ENCODE measurements at regions not wholly inside any gene's neighbourhood (a gene's known extent, or its start where the extent isn't known, plus 50 kb on each side); places are given as distances from the start of the nearest gene placed in this dataset.
A peak's percentile ranks its signal among the peaks of the same experiment; 100 is the strongest.

GRCh38 chr2:217714287-217714751 is 288.5 kb downstream of the TNS1 start:
- no peak overlapping the region for H3K9ac ChIP-seq (ENCODE audit: insufficient read depth in 1 of 2, low read length in 2 of 2)
- peak overlapping the region in 1 of 2 donors; percentile 16 for H3K27ac ChIP-seq (ENCODE audit: low read depth in 1 of 2, low read length in 1 of 2)
- no peaks in the 10 kb centered on the region for H3K36me3 ChIP-seq (ENCODE audit: control insufficient read depth in 4 of 4, insufficient read depth in 4 of 4, low read length in 4 of 4)
- peaks cover 0 to 11% (median 7%) of the 10 kb centered on the region in 5 donors for H3K4me1 ChIP-seq (ENCODE audit: control insufficient read depth in 5 of 5, insufficient read depth in 5 of 5, low read length in 5 of 5)
- ATAC-seq (ENCODE audit: insufficient read depth, low FRiP score) (peak; percentile 42), DNase-seq (peak in 2 of 3 donors; percentile 25 to 65)
- H3K4me3 ChIP-seq: no peak overlapping the region
- peaks cover 0 to 3% (median 0%) of the 10 kb centered on the region in 4 donors for H3K9me3 ChIP-seq (ENCODE audit: control insufficient read depth in 4 of 4, insufficient read depth in 3 of 4, low read length in 3 of 4)
- TF ChIP-seq CTCF (IDR thresholded peaks at IDR 0.05; ENCODE audit: control extremely low read depth, extremely low read depth): no peak
- WGBS, 2 donors: 32 to 43% methylated on average over 10 of the region's 10 CpGs
- no peaks in the 10 kb centered on the region for H3K27me3 ChIP-seq (ENCODE audit: control insufficient read depth in 3 of 3, insufficient read depth in 3 of 3, low read length in 2 of 3)

DNA sequence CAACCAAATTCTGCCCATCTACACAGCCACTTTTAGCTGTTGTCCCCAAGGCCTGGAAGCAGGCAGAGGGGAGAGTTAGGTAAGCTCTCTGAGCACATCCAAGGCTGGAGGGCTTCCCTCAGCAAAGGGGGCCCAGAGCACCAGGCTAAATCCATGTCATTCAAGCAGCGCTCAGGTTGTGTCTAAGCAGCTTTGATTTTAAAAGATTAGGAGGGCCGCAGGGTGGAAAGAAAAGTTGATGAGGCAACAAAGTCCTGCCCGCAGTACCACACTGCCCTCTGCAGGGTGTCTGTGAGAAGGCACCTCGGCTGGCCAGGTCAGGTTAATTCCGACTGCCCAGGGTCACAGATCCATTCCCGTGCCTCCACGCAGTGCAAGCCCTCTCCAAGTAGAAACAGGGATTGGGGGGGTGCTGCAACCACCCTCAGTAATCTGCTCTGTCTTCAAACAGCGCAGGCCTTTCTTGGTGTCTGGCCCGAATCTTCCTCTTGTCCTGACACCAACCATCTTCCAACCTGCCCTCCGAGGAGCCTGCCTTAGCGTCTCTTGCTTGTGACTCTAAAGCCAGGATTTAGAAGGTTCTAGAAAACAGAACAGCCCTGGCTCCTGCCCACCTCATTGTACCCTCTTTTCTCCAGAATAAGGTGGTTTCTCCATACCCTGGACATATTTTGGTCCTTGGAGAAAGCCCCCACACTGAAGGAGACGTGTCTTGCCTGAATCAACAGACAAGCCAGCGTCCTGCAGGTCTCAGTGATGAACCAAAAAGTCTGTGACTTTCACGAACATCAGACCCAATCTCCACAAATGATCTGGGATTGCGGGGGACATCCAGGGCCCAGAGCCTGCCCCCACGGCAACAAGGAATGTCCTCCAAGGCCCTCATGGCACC is 289.2 kb downstream of the TNS1 start:
- peak overlapping the region in 1 of 2 donors; percentile 15 for H3K27ac ChIP-seq (ENCODE audit: low read depth in 1 of 2, low read length in 1 of 2)
- H3K4me1 ChIP-seq (ENCODE audit: control insufficient read depth in 5 of 5, insufficient read depth in 5 of 5, low read length in 5 of 5): peaks cover 0 to 11% (median 7%) of the 10 kb centered on the region in 5 donors
- no peaks in the 10 kb centered on the region for H3K27me3 ChIP-seq (ENCODE audit: control insufficient read depth in 3 of 3, insufficient read depth in 3 of 3, low read length in 2 of 3)
- no peak overlapping the region for H3K4me3 ChIP-seq
- H3K36me3 ChIP-seq (ENCODE audit: control insufficient read depth in 4 of 4, insufficient read depth in 4 of 4, low read length in 4 of 4): no peaks in the 10 kb centered on the region
- WGBS, 2 donors: 48% methylated on average over 16 of the region's 16 CpGs
- ATAC-seq (ENCODE audit: insufficient read depth, low FRiP score) (peak; percentile 90), DNase-seq (peak; percentile 83 to 85 (median 85))
- TF ChIP-seq CTCF (IDR thresholded peaks at IDR 0.05; ENCODE audit: control extremely low read depth, extremely low read depth): peak; percentile 87
- H3K9ac ChIP-seq (ENCODE audit: insufficient read depth in 1 of 2, low read length in 2 of 2): no peak overlapping the region
- H3K9me3 ChIP-seq (ENCODE audit: control insufficient read depth in 4 of 4, insufficient read depth in 3 of 4, low read length in 3 of 4): peaks cover 0 to 3% (median 0%) of the 10 kb centered on the region in 4 donors

DNA sequence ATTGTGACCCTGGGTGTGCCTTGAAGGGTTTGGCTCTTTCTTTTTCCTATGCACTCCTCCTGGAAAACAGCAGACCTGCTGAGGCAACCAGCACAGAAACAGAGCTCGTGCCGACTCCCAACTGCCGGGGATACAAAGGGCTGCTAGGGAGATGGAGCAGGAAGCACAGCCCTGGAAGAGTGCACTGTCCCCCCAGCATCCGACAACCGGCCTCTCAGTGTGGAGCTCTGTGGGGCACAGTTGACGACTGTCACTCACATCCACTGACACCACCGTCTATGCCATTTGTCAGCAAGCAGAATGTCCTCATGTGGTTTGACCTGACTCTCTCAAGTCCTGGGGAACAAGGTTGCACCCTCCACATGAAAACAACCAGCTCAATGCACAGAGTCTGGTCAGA is 290.4 kb downstream of the TNS1 start:
- no peak for TF ChIP-seq CTCF (IDR thresholded peaks at IDR 0.05; ENCODE audit: control extremely low read depth, extremely low read depth)
- H3K4me3 ChIP-seq: no peak overlapping the region
- DNase-seq: no peak
- H3K9me3 ChIP-seq (ENCODE audit: control insufficient read depth in 4 of 4, insufficient read depth in 3 of 4, low read length in 3 of 4): peaks cover 0 to 3% (median 0%) of the 10 kb centered on the region in 4 donors
- H3K9ac ChIP-seq (ENCODE audit: insufficient read depth in 1 of 2, low read length in 2 of 2): no peak overlapping the region
- H3K27ac ChIP-seq (ENCODE audit: low read depth in 1 of 2, low read length in 1 of 2): no peak overlapping the region
- peaks cover 0 to 11% (median 7%) of the 10 kb centered on the region in 5 donors for H3K4me1 ChIP-seq (ENCODE audit: control insufficient read depth in 5 of 5, insufficient read depth in 5 of 5, low read length in 5 of 5)
- no peak for ATAC-seq (ENCODE audit: insufficient read depth, low FRiP score)
- no peaks in the 10 kb centered on the region for H3K36me3 ChIP-seq (ENCODE audit: control insufficient read depth in 4 of 4, insufficient read depth in 4 of 4, low read length in 4 of 4)
- 93 to 96% methylated on average over 7 of the region's 7 CpGs for WGBS, 2 donors
- no peaks in the 10 kb centered on the region for H3K27me3 ChIP-seq (ENCODE audit: control insufficient read depth in 3 of 3, insufficient read depth in 3 of 3, low read length in 2 of 3)
